ENCODE measurements at regions not wholly inside any gene's neighbourhood (a gene's known extent, or its start where the extent isn't known, plus 50 kb on each side); places are given as distances from the start of the nearest gene placed in this dataset.

GRCh38 chr14:58915646-58916045, 272.8 kb upstream of the DAAM1 start:
- TF ChIP-seq CTCF (IDR thresholded peaks at IDR 0.05) (no peak), EP300 (IDR thresholded peaks at IDR 0.05) (no peak)
